CD4-positive, alpha-beta memory T cell (primary cell): ENCODE measurements at regions not wholly inside any gene's neighbourhood (a gene's known extent, or its start where the extent isn't known, plus 50 kb on each side); places are given as distances from the start of the nearest gene placed in this dataset.

Experiments used
- CTCF ChIA-PET: fragments of 350-600 bp; sonication (Branson Sonifier 250); formaldehyde crosslinking; loops from one replicate; lab custom pipeline; 2021; ENCODE audit warnings: inconsistent platforms; ENCODE audit not compliant: partially characterized antibody; lab: Charles Lee
- POLR2A ChIA-PET: fragments of 350-600 bp; sonication (Branson Sonifier 250); formaldehyde crosslinking; loops from one replicate; lab custom pipeline; 2021; ENCODE audit not compliant: partially characterized antibody; lab: Charles Lee
- DNase-seq, 5 donors: peaks; one replicate each; pipeline versions ENCODE4 v3.0.0 to v3.0.0-alpha.2; 2020 to 2022; ENCODE audit warnings: mixed read lengths in 1 of 5
- H3K27ac ChIP-seq: one replicate; pipeline ENCODE4 v1.7.0; 2013; ENCODE audit warnings: low read depth, low read length
- H3K27me3 ChIP-seq: 2 replicates; pipeline ENCODE4 v1.7.0; 2013; ENCODE audit warnings: mild to moderate bottlenecking, low read length, moderate library complexity; ENCODE audit not compliant: insufficient read depth
- H3K36me3 ChIP-seq: 2 replicates; pipeline ENCODE4 v1.7.0; 2013; ENCODE audit warnings: mild to moderate bottlenecking, low read length, moderate library complexity; ENCODE audit not compliant: insufficient read depth
- H3K4me1 ChIP-seq: 2 replicates; pipeline ENCODE4 v1.7.0; 2013; ENCODE audit warnings: mild to moderate bottlenecking, low read length, moderate library complexity; ENCODE audit not compliant: insufficient read depth
- H3K4me3 ChIP-seq, 2 donors: one replicate each; pipeline ENCODE4 v1.7.0; 2013; ENCODE audit warnings: low read length in 2 of 2, mild to moderate bottlenecking in 1 of 2
- H3K9me3 ChIP-seq, 2 donors: one replicate each; pipeline ENCODE4 v1.7.0; 2013; ENCODE audit warnings: low read length in 2 of 2, control low read depth in 1 of 2; ENCODE audit not compliant: control insufficient read depth in 1 of 2
- H3K27ac Mint-ChIP-seq, 7 donors: one replicate each; pipeline ENCODE4 v1.8.0; 2020 to 2021; ENCODE audit warnings: mixed read lengths in 7 of 7, mild to moderate bottlenecking in 6 of 7, inconsistent platforms in 3 of 7, moderate library complexity in 3 of 7
- H3K27me3 Mint-ChIP-seq, 2 donors: one replicate each; pipeline ENCODE4 v1.8.0; 2020 to 2021; ENCODE audit warnings: mixed read lengths in 2 of 2
- H3K36me3 Mint-ChIP-seq, 2 donors: one replicate each; pipeline ENCODE4 v1.8.0; 2020 to 2021; ENCODE audit warnings: mixed read lengths in 2 of 2, inconsistent platforms in 1 of 2, mild to moderate bottlenecking in 1 of 2
- H3K4me1 Mint-ChIP-seq, 4 donors: one replicate each; pipeline ENCODE4 v1.8.0; 2020 to 2021; ENCODE audit warnings: mixed read lengths in 4 of 4, mild to moderate bottlenecking in 1 of 4
- H3K4me3 Mint-ChIP-seq, 8 donors: one replicate each; pipeline ENCODE4 v1.8.0; 2020 to 2021; ENCODE audit warnings: mixed read lengths in 8 of 8, mild to moderate bottlenecking in 7 of 8, moderate library complexity in 6 of 8, inconsistent platforms in 3 of 8
- H3K9me3 Mint-ChIP-seq, 8 donors: one replicate each; pipeline ENCODE4 v1.8.0; 2020 to 2021; ENCODE audit warnings: mixed read lengths in 8 of 8, mild to moderate bottlenecking in 5 of 8, inconsistent platforms in 3 of 8, moderate library complexity in 1 of 8
- intact Hi-C: fragments of 100-400 bp; cut with micrococcal nuclease; formaldehyde crosslinking; loops from one replicate; pipeline ENCODE4 v1.15.1; 2023

- Histone ChIP-seq H3K36me3 (no peaks in the 10 kb centered on the region), H3K9me3 (no peaks in the 10 kb centered on the region), H3K27me3 (peaks cover 4% of the 10 kb centered on the region), H3K4me1 (no peaks in the 10 kb centered on the region), H3K4me3 (no peak overlapping the region), H3K27ac (no peak overlapping the region)
- H3K27ac Mint-ChIP-seq, result peak overlapping the region in 1 of 7 donors; percentile 36
- DNase-seq, result no peak
- no peaks in the 10 kb centered on the region for H3K27me3 Mint-ChIP-seq
- no peaks in the 10 kb centered on the region for H3K4me1 Mint-ChIP-seq
- ChIA-PET CTCF (no interaction called here), POLR2A (no interaction called here)
- no peaks in the 10 kb centered on the region for H3K36me3 Mint-ChIP-seq
- no peaks in the 10 kb centered on the region for H3K9me3 Mint-ChIP-seq
- intact Hi-C loops, result no loop called here
- H3K4me3 Mint-ChIP-seq, result no peak overlapping the region
Measured at GRCh38 chr2:122075381-122075780, 319.9 kb downstream of the TSN start.

GRCh38 chr2:122077114-122077513 is 321.7 kb downstream of the TSN start:
- H3K27me3 ChIP-seq, result peaks cover 4% of the 10 kb centered on the region
- Mint-ChIP-seq H3K9me3 (no peaks in the 10 kb centered on the region), H3K27ac (no peak overlapping the region), H3K4me3 (no peak overlapping the region), H3K36me3 (no peaks in the 10 kb centered on the region), H3K4me1 (no peaks in the 10 kb centered on the region), H3K27me3 (no peaks in the 10 kb centered on the region)
- H3K4me3 ChIP-seq, result no peak overlapping the region
- no peaks in the 10 kb centered on the region for H3K4me1 ChIP-seq
- intact Hi-C loops, result no loop called here
- no peak for DNase-seq
- POLR2A ChIA-PET, result no interaction called here
- no peaks in the 10 kb centered on the region for H3K36me3 ChIP-seq
- H3K9me3 ChIP-seq, result no peaks in the 10 kb centered on the region
- H3K27ac ChIP-seq, result no peak overlapping the region
- CTCF ChIA-PET, result no interaction called here

- Mint-ChIP-seq H3K27me3 (no peaks in the 10 kb centered on the region), H3K4me3 (no peak overlapping the region), H3K9me3 (no peaks in the 10 kb centered on the region), H3K36me3 (no peaks in the 10 kb centered on the region), H3K4me1 (no peaks in the 10 kb centered on the region), H3K27ac (no peak overlapping the region)
- no peak overlapping the region for H3K27ac ChIP-seq
- H3K36me3 ChIP-seq, result no peaks in the 10 kb centered on the region
- POLR2A ChIA-PET, result no interaction called here
- no peaks in the 10 kb centered on the region for H3K27me3 ChIP-seq
- H3K9me3 ChIP-seq, result no peaks in the 10 kb centered on the region
- intact Hi-C loops, result no loop called here
- no peaks in the 10 kb centered on the region for H3K4me1 ChIP-seq
- CTCF ChIA-PET, result no interaction called here
- no peak for DNase-seq
- H3K4me3 ChIP-seq, result no peak overlapping the region
Measured at GRCh38 chr2:122077771-122078170, 322.3 kb downstream of the TSN start.

- Mint-ChIP-seq H3K27me3 (no peaks in the 10 kb centered on the region), H3K4me3 (no peak overlapping the region), H3K9me3 (no peaks in the 10 kb centered on the region), H3K27ac (no peak overlapping the region), H3K36me3 (no peaks in the 10 kb centered on the region), H3K4me1 (no peaks in the 10 kb centered on the region)
- H3K4me1 ChIP-seq, result no peaks in the 10 kb centered on the region
- no peaks in the 10 kb centered on the region for H3K9me3 ChIP-seq
- no peak overlapping the region for H3K27ac ChIP-seq
- POLR2A ChIA-PET, result no interaction called here
- H3K36me3 ChIP-seq, result no peaks in the 10 kb centered on the region
- H3K27me3 ChIP-seq, result no peaks in the 10 kb centered on the region
- CTCF ChIA-PET, result no interaction called here
- intact Hi-C loops, result no loop called here
- H3K4me3 ChIP-seq, result no peak overlapping the region
- DNase-seq, result no peak
Measured at GRCh38 chr2:122078451-122078850, 323.0 kb downstream of the TSN start.

GRCh38 chr2:122079844-122080243 is 324.4 kb downstream of the TSN start:
- POLR2A ChIA-PET, result no interaction called here
- H3K4me3 Mint-ChIP-seq, result no peak overlapping the region
- no peaks in the 10 kb centered on the region for H3K36me3 ChIP-seq
- no peaks in the 10 kb centered on the region for H3K9me3 Mint-ChIP-seq
- H3K27ac ChIP-seq, result no peak overlapping the region
- H3K9me3 ChIP-seq, result no peaks in the 10 kb centered on the region
- no peaks in the 10 kb centered on the region for H3K27me3 ChIP-seq
- CTCF ChIA-PET, result no interaction called here
- no peaks in the 10 kb centered on the region for H3K4me1 Mint-ChIP-seq
- no peaks in the 10 kb centered on the region for H3K36me3 Mint-ChIP-seq
- intact Hi-C loops, result no loop called here
- H3K4me1 ChIP-seq, result no peaks in the 10 kb centered on the region
- H3K4me3 ChIP-seq, result no peak overlapping the region
- no peaks in the 10 kb centered on the region for H3K27me3 Mint-ChIP-seq
- H3K27ac Mint-ChIP-seq, result no peak overlapping the region
- DNase-seq, result no peak

- Mint-ChIP-seq H3K4me1 (no peaks in the 10 kb centered on the region), H3K4me3 (no peak overlapping the region), H3K27ac (no peak overlapping the region), H3K27me3 (no peaks in the 10 kb centered on the region), H3K36me3 (no peaks in the 10 kb centered on the region), H3K9me3 (no peaks in the 10 kb centered on the region)
- H3K27me3 ChIP-seq, result no peaks in the 10 kb centered on the region
- no peak overlapping the region for H3K4me3 ChIP-seq
- no peak overlapping the region for H3K27ac ChIP-seq
- H3K9me3 ChIP-seq, result no peaks in the 10 kb centered on the region
- H3K36me3 ChIP-seq, result no peaks in the 10 kb centered on the region
- no peaks in the 10 kb centered on the region for H3K4me1 ChIP-seq
- intact Hi-C loops, result no loop called here
- no peak for DNase-seq
- ChIA-PET CTCF (no interaction called here), POLR2A (no interaction called here)
Measured at GRCh38 chr2:122080316-122080715, 324.9 kb downstream of the TSN start.

- no peaks in the 10 kb centered on the region for H3K27me3 Mint-ChIP-seq
- Histone ChIP-seq H3K27ac (no peak overlapping the region), H3K36me3 (no peaks in the 10 kb centered on the region), H3K27me3 (no peaks in the 10 kb centered on the region), H3K4me1 (no peaks in the 10 kb centered on the region), H3K4me3 (no peak overlapping the region), H3K9me3 (no peaks in the 10 kb centered on the region)
- no peaks in the 10 kb centered on the region for H3K4me1 Mint-ChIP-seq
- H3K4me3 Mint-ChIP-seq, result no peak overlapping the region
- DNase-seq, result no peak
- intact Hi-C loops, result no loop called here
- ChIA-PET CTCF (no interaction called here), POLR2A (no interaction called here)
- H3K36me3 Mint-ChIP-seq, result no peaks in the 10 kb centered on the region
- no peaks in the 10 kb centered on the region for H3K9me3 Mint-ChIP-seq
- no peak overlapping the region for H3K27ac Mint-ChIP-seq
Measured at GRCh38 chr2:122080871-122081270, 325.4 kb downstream of the TSN start.

GRCh38 chr2:122081751-122082150 is 326.3 kb downstream of the TSN start:
- H3K9me3 Mint-ChIP-seq, result peaks cover 0 to 2% (median 0%) of the 10 kb centered on the region in 8 donors

More at GRCh38 chr2:122081751-122082150, 326.3 kb downstream of the TSN start:
- Histone ChIP-seq H3K9me3 (no peaks in the 10 kb centered on the region), H3K4me1 (no peaks in the 10 kb centered on the region), H3K36me3 (no peaks in the 10 kb centered on the region), H3K4me3 (no peak overlapping the region), H3K27ac (no peak overlapping the region), H3K27me3 (no peaks in the 10 kb centered on the region)
- CTCF ChIA-PET, result no interaction called here
- Mint-ChIP-seq H3K27me3 (no peaks in the 10 kb centered on the region), H3K36me3 (no peaks in the 10 kb centered on the region), H3K4me1 (no peaks in the 10 kb centered on the region), H3K27ac (no peak overlapping the region), H3K4me3 (no peak overlapping the region)
- intact Hi-C loops, result no loop called here
- POLR2A ChIA-PET, result no interaction called here
- no peak for DNase-seq
